ENCODE measurements at regions not wholly inside any gene's neighbourhood (a gene's known extent, or its start where the extent isn't known, plus 50 kb on each side); places are given as distances from the start of the nearest gene placed in this dataset.

- Histone ChIP-seq H2AFZ (ENCODE audit: low read length) (no peak overlapping the region), H3K4me3 (ENCODE audit: low read length, poor library complexity, severe bottlenecking) (no peak overlapping the region), H3K36me3 (ENCODE audit: insufficient read depth, low read length) (no peaks in the 10 kb centered on the region), H3K27me3 (ENCODE audit: insufficient read depth, low read length, poor library complexity, severe bottlenecking) (no peaks in the 10 kb centered on the region), H3K4me2 (ENCODE audit: low read depth, low read length, poor library complexity, severe bottlenecking) (no peak overlapping the region), H3F3A (ENCODE audit: low read depth) (no peaks in the 10 kb centered on the region), H3K9ac (ENCODE audit: low read depth, low read length, poor library complexity, severe bottlenecking) (no peak overlapping the region), H3K4me1 (ENCODE audit: insufficient read depth, low read length, poor library complexity, severe bottlenecking) (no peaks in the 10 kb centered on the region), H3K79me2 (ENCODE audit: insufficient read depth, low read length) (no peaks in the 10 kb centered on the region), H3K9me2 (replicated peaks; ENCODE audit: low read depth, low read length) (no peaks in the 10 kb centered on the region), H3K9me3 (ENCODE audit: insufficient read depth, low read depth, low read length) (no peaks in the 10 kb centered on the region), H4K20me1 (ENCODE audit: insufficient read depth, low read length, poor library complexity, severe bottlenecking) (no peaks in the 10 kb centered on the region)
- TF ChIP-seq EZH2phosphoT487 (IDR thresholded peaks at IDR 0.05; ENCODE audit: borderline replicate concordance) (no peak), CTCF (conservative IDR thresholded peaks at IDR 0.05; ENCODE audit: low read length) (no peak)
Measured at GRCh38 chr17:79164913-79165695, 90.5 kb downstream of the ENGASE start.

- Histone ChIP-seq H3F3A (ENCODE audit: low read depth) (no peaks in the 10 kb centered on the region), H3K27me3 (ENCODE audit: insufficient read depth, low read length, poor library complexity, severe bottlenecking) (no peaks in the 10 kb centered on the region), H3K36me3 (ENCODE audit: insufficient read depth, low read length) (no peaks in the 10 kb centered on the region), H3K9me3 (ENCODE audit: insufficient read depth, low read depth, low read length) (no peaks in the 10 kb centered on the region), H2AFZ (ENCODE audit: low read length) (no peak overlapping the region), H3K79me2 (ENCODE audit: insufficient read depth, low read length) (no peaks in the 10 kb centered on the region), H3K9me2 (replicated peaks; ENCODE audit: low read depth, low read length) (no peaks in the 10 kb centered on the region), H3K4me3 (ENCODE audit: low read length, poor library complexity, severe bottlenecking) (no peak overlapping the region), H4K20me1 (ENCODE audit: insufficient read depth, low read length, poor library complexity, severe bottlenecking) (no peaks in the 10 kb centered on the region), H3K4me1 (ENCODE audit: insufficient read depth, low read length, poor library complexity, severe bottlenecking) (no peaks in the 10 kb centered on the region), H3K9ac (ENCODE audit: low read depth, low read length, poor library complexity, severe bottlenecking) (no peak overlapping the region), H3K4me2 (ENCODE audit: low read depth, low read length, poor library complexity, severe bottlenecking) (no peak overlapping the region)
- no peak for TF ChIP-seq EZH2phosphoT487 (IDR thresholded peaks at IDR 0.05; ENCODE audit: borderline replicate concordance)
- TF ChIP-seq CTCF (conservative IDR thresholded peaks at IDR 0.05; ENCODE audit: low read length), result no peak
Measured at GRCh38 chr17:79164408-79164807, 89.8 kb downstream of the ENGASE start.

GRCh38 chr17:79163071-79163470 lies 88.4 kb downstream of the ENGASE start:
- no peak overlapping the region for H2AFZ ChIP-seq (ENCODE audit: low read length)
- no peaks in the 10 kb centered on the region for H3F3A ChIP-seq (ENCODE audit: low read depth)
- H4K20me1 ChIP-seq (ENCODE audit: insufficient read depth, low read length, poor library complexity, severe bottlenecking), result no peaks in the 10 kb centered on the region
- no peaks in the 10 kb centered on the region for H3K27me3 ChIP-seq (ENCODE audit: insufficient read depth, low read length, poor library complexity, severe bottlenecking)
- TF ChIP-seq CTCF (conservative IDR thresholded peaks at IDR 0.05; ENCODE audit: low read length) (no peak), EZH2phosphoT487 (IDR thresholded peaks at IDR 0.05; ENCODE audit: borderline replicate concordance) (no peak)
- H3K9me2 ChIP-seq (replicated peaks; ENCODE audit: low read depth, low read length), result no peaks in the 10 kb centered on the region
- no peak overlapping the region for H3K4me2 ChIP-seq (ENCODE audit: low read depth, low read length, poor library complexity, severe bottlenecking)
- H3K79me2 ChIP-seq (ENCODE audit: insufficient read depth, low read length), result no peaks in the 10 kb centered on the region
- H3K9me3 ChIP-seq (ENCODE audit: insufficient read depth, low read depth, low read length), result no peaks in the 10 kb centered on the region
- no peaks in the 10 kb centered on the region for H3K36me3 ChIP-seq (ENCODE audit: insufficient read depth, low read length)
- H3K4me1 ChIP-seq (ENCODE audit: insufficient read depth, low read length, poor library complexity, severe bottlenecking), result no peaks in the 10 kb centered on the region
- H3K4me3 ChIP-seq (ENCODE audit: low read length, poor library complexity, severe bottlenecking), result no peak overlapping the region
- no peak overlapping the region for H3K9ac ChIP-seq (ENCODE audit: low read depth, low read length, poor library complexity, severe bottlenecking)
